Trophoblast cell (in vitro differentiated cells and primary cell): ENCODE measurements at regions not wholly inside any gene's neighbourhood (a gene's known extent, or its start where the extent isn't known, plus 50 kb on each side); places are given as distances from the start of the nearest gene placed in this dataset.

Source experiments
- DNase-seq, 2 donors: peaks; one replicate each; pipeline ENCODE4 v3.0.0-alpha.2; 2016
- H2AFZ ChIP-seq: 2 replicates; pipeline ENCODE4 v1.6.1; 2013; ENCODE audit warnings: low read length, moderate library complexity, mild to moderate bottlenecking; ENCODE audit not compliant: insufficient read depth, poor library complexity
- H2AK5ac ChIP-seq: 2 replicates; pipeline ENCODE4 v1.6.1; 2013; ENCODE audit warnings: mild to moderate bottlenecking, low read length
- H2BK120ac ChIP-seq: 2 replicates; pipeline ENCODE4 v1.6.1; 2013; ENCODE audit warnings: low read length, mild to moderate bottlenecking, moderate library complexity; ENCODE audit not compliant: insufficient read depth, poor library complexity
- H2BK12ac ChIP-seq: 2 replicates; pipeline ENCODE4 v1.6.1; 2013; ENCODE audit warnings: mild to moderate bottlenecking, low read length, moderate library complexity
- H2BK5ac ChIP-seq: 2 replicates; pipeline ENCODE4 v1.6.1; 2013; ENCODE audit warnings: low read length, low read depth, moderate library complexity, mild to moderate bottlenecking; ENCODE audit not compliant: poor library complexity
- H3K14ac ChIP-seq: 2 replicates; pipeline ENCODE4 v1.6.1; 2013; ENCODE audit warnings: mild to moderate bottlenecking, low read length
- H3K18ac ChIP-seq: 2 replicates; pipeline ENCODE4 v1.6.1; 2013; ENCODE audit warnings: mild to moderate bottlenecking, low read length
- H3K23ac ChIP-seq: 2 replicates; pipeline ENCODE4 v1.6.1; 2013; ENCODE audit warnings: low read length
- H3K27ac ChIP-seq: 2 replicates; pipeline ENCODE4 v1.5.1; 2013; ENCODE audit warnings: low read depth, mild to moderate bottlenecking, inconsistent platforms, low read length, moderate library complexity
- H3K27me3 ChIP-seq: 2 replicates; pipeline ENCODE4 v1.6.1; 2013; ENCODE audit warnings: inconsistent platforms, mild to moderate bottlenecking, low read length, moderate library complexity; ENCODE audit not compliant: insufficient read depth
- H3K36me3 ChIP-seq, 2 experiments: 1 replicate in 1 of 2; 2 replicates in 1 of 2; pipeline ENCODE4 v1.6.1; 2013; ENCODE audit warnings: low read length in 2 of 2, mild to moderate bottlenecking in 2 of 2, moderate library complexity in 1 of 2; ENCODE audit not compliant: insufficient read depth in 2 of 2, control insufficient read depth in 1 of 2
- H3K4ac ChIP-seq: 2 replicates; pipeline ENCODE4 v1.6.1; 2013; ENCODE audit warnings: low read depth, mild to moderate bottlenecking, low read length, moderate library complexity
- H3K4me1 ChIP-seq, 2 experiments: 1 replicate in 1 of 2; 2 replicates in 1 of 2; pipeline ENCODE4 v1.6.1; 2013; ENCODE audit warnings: low read length in 2 of 2, mild to moderate bottlenecking in 2 of 2, moderate library complexity in 1 of 2; ENCODE audit not compliant: insufficient read depth in 2 of 2, control insufficient read depth in 1 of 2
- H3K4me2 ChIP-seq: 2 replicates; pipeline ENCODE4 v1.6.1; 2013; ENCODE audit warnings: inconsistent platforms, mild to moderate bottlenecking, low read length, moderate library complexity
- H3K4me3 ChIP-seq: 2 replicates; pipeline ENCODE4 v1.5.1; 2013; ENCODE audit warnings: mild to moderate bottlenecking, low read depth, low read length, inconsistent platforms
- H3K79me1 ChIP-seq: one replicate; pipeline ENCODE4 v1.6.1; 2013; ENCODE audit warnings: low read length
- H3K79me2 ChIP-seq: 2 replicates; pipeline ENCODE4 v1.6.1; 2013; ENCODE audit warnings: low read length, mild to moderate bottlenecking; ENCODE audit not compliant: control insufficient read depth, insufficient read depth, poor library complexity
- H3K9ac ChIP-seq: 2 replicates; pipeline ENCODE4 v1.6.1; 2013; ENCODE audit warnings: mild to moderate bottlenecking, low read length
- H3K9me3 ChIP-seq: 2 replicates; pipeline ENCODE4 v1.6.1; 2013; ENCODE audit warnings: low read depth, mild to moderate bottlenecking, control low read depth, inconsistent platforms, low read length; ENCODE audit not compliant: insufficient read depth
- H4K12ac ChIP-seq: 2 replicates; pipeline ENCODE4 v1.6.1; 2013; ENCODE audit warnings: low read depth, mild to moderate bottlenecking, low read length, moderate library complexity
- H4K8ac ChIP-seq: 2 replicates; pipeline ENCODE4 v1.6.1; 2013; ENCODE audit warnings: low read depth, mild to moderate bottlenecking, low read length, moderate library complexity
- H4K91ac ChIP-seq: one replicate; pipeline ENCODE4 v1.6.1; 2013; ENCODE audit warnings: low read depth, mild to moderate bottlenecking, low read length, moderate library complexity
- WGBS: extraction: QIAGEN DNeasy Blood & Tissue Kit; methylation state at CpG from one replicate; pipeline ENCODE4 v1.1.7; 2013; ENCODE audit warnings: missing lambda C conversion rate; ENCODE audit not compliant: insufficient read length, insufficient coverage; ENCODE audit errors: extremely low coverage; 5-methylcytosine and 5-hydroxymethylcytosine counted together

DNA sequence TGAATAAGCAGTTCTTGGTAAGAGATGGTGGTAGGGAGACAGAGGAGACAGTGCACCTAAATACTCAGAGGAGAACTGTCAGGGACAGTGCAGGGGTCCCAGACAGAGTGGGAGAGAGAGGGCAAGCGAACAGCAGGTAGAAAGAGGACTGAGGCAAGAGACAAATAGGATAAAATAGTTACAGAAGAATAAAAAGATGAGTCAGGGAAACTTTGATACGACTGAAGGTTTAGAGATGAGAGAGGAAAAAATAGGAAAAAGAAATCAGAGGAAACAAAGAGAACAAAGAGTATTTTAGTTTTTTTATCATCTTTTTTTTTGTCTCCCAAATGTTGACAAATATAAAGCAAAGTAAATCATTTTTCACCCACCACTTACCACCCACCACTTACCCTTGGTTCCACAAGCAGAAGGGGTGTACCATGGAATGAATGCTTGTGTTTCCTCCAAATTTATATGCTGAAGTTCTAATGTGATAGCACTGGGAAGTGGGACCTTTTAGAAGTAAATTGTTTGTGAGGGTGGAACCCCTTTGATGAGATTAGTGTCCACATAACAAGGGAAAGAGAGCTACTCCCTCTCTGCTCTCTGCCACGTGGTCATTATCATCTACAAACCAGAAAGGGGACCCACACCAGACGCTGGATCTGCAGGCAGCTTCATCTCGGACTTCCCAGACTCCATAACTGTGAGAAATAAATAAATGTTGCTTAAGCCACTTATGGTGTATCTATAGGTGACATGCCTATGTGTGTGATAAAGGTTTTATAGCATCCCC is 292.1 kb downstream of the BTG1 start:
- Histone ChIP-seq H3K79me1 (no peaks in the 10 kb centered on the region), H2BK120ac (no peak overlapping the region), H3K4me1 (no peaks in the 10 kb centered on the region), H3K23ac (no peak overlapping the region), H4K91ac (no peak overlapping the region), H2AK5ac (no peak overlapping the region), H3K14ac (no peak overlapping the region), H3K18ac (no peak overlapping the region), H3K79me2 (no peaks in the 10 kb centered on the region), H3K27me3 (no peaks in the 10 kb centered on the region), H3K4me3 (no peak overlapping the region), H2BK5ac (no peak overlapping the region), H3K9ac (no peak overlapping the region), H4K12ac (no peak overlapping the region), H3K4me2 (no peak overlapping the region), H3K27ac (no peak overlapping the region), H4K8ac (no peak overlapping the region), H3K9me3 (no peaks in the 10 kb centered on the region), H3K36me3 (no peaks in the 10 kb centered on the region), H2BK12ac (no peak overlapping the region), H2AFZ (no peak overlapping the region), H3K4ac (no peak overlapping the region)
- DNase-seq = no peak
- WGBS = no CpG with 5 or more reads among the region's 5 CpGs

DNA sequence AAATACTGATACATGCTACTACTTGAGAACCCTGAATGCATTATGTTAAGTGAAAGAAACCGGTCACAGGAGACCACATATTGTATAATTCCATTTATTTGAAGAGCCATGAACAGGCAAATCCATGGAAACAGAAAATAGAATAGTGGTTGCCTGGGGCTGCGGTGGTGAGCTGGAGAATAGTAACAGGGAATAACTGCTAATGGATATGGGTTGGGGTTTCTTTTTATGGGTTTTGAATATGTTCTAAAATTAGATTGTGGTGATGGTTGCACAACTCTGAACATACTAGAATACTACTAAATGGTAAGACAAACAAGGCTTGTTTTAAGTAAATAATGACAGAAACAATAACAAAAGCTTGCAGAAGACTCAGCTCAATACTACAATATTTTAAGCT is 293.0 kb downstream of the BTG1 start:
- H3K14ac ChIP-seq = no peak overlapping the region
- H3K4ac ChIP-seq = no peak overlapping the region
- H2BK12ac ChIP-seq = no peak overlapping the region
- H2BK120ac ChIP-seq = no peak overlapping the region
- H3K27me3 ChIP-seq = no peaks in the 10 kb centered on the region
- no peaks in the 10 kb centered on the region for H3K9me3 ChIP-seq
- no peak overlapping the region for H2AFZ ChIP-seq
- H3K27ac ChIP-seq = no peak overlapping the region
- no peak overlapping the region for H3K4me3 ChIP-seq
- no peaks in the 10 kb centered on the region for H3K79me2 ChIP-seq
- no peak overlapping the region for H4K12ac ChIP-seq
- no peak overlapping the region for H3K18ac ChIP-seq
- DNase-seq = no peak
- H4K8ac ChIP-seq = no peak overlapping the region
- no peak overlapping the region for H4K91ac ChIP-seq
- no peaks in the 10 kb centered on the region for H3K79me1 ChIP-seq
- no peaks in the 10 kb centered on the region for H3K4me1 ChIP-seq
- H3K23ac ChIP-seq = no peak overlapping the region
- WGBS = no CpG with 5 or more reads among the region's 2 CpGs
- H2AK5ac ChIP-seq = no peak overlapping the region
- no peaks in the 10 kb centered on the region for H3K36me3 ChIP-seq
- H3K4me2 ChIP-seq = no peak overlapping the region
- H2BK5ac ChIP-seq = no peak overlapping the region
- no peak overlapping the region for H3K9ac ChIP-seq

DNA sequence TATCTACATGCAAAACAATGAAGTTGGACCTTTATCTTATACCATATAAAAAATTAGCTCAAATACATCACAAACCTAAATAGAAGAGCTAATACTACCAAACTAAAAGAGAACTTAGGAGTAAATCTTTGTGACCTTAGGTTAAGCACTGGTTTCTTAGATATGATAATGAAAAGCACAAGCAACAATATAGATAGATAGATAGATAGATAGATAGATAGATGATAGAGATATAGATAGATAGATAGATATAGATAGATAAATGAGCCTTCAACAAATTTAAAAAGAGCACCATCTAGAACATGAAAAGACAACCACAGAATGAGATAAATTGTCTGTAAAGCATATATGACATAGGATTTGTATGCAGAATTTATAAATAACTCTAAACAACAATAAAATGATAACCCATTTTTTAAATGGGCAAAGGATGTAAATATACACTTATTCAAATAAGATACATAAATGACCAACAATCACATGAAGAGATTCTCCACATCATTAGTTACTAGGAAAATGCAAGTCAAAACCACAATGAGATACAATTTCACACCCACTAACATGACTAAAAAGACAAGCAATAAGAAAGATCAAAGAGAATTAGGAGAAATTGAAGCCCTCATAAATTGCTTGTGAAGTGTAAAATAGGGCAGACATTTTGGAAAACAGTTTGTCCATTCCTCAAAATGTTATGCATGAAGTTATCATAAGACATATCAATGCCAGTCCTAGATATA is 293.7 kb downstream of the BTG1 start:
- H3K79me1 ChIP-seq = no peaks in the 10 kb centered on the region
- H2BK12ac ChIP-seq = no peak overlapping the region
- no peak overlapping the region for H4K12ac ChIP-seq
- H2BK5ac ChIP-seq = no peak overlapping the region
- no peaks in the 10 kb centered on the region for H3K9me3 ChIP-seq
- no peak overlapping the region for H2AFZ ChIP-seq
- no peak overlapping the region for H3K18ac ChIP-seq
- H3K9ac ChIP-seq = no peak overlapping the region
- no peak overlapping the region for H3K27ac ChIP-seq
- H3K4ac ChIP-seq = no peak overlapping the region
- no peaks in the 10 kb centered on the region for H3K79me2 ChIP-seq
- no peak for DNase-seq
- H3K14ac ChIP-seq = no peak overlapping the region
- no peaks in the 10 kb centered on the region for H3K4me1 ChIP-seq
- H3K23ac ChIP-seq = no peak overlapping the region
- H4K8ac ChIP-seq = no peak overlapping the region
- no peak overlapping the region for H4K91ac ChIP-seq
- H3K27me3 ChIP-seq = no peaks in the 10 kb centered on the region
- H3K4me3 ChIP-seq = no peak overlapping the region
- no peaks in the 10 kb centered on the region for H3K36me3 ChIP-seq
- no peak overlapping the region for H3K4me2 ChIP-seq
- H2AK5ac ChIP-seq = no peak overlapping the region
- H2BK120ac ChIP-seq = no peak overlapping the region

DNA sequence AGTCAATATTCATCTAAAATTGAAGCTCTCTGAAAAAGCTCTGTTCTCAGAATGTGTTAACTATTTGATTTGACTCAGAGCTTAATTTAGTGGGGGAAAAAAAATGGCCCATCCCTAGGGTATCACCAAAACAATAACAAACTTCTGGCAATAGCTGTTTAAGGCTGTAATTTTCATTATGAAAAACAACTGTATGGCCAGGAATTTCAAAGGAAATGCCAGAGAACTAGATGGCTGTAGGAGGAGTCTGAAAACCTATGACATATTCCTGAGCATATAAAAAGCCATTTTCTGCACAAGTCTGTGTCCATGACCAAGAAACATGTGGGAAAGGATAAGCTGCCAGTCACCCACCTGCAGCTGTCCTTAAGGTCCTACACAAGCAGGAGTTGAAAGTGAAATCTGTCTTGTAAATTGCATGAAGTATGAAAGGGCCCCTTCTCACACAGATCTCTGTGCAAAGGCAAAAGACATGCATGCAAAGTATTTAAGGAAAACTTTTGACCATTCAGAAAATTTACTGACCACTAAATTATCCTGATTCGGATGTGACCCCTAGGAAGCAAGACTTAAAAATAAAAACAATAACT is 299.1 kb downstream of the BTG1 start:
- H3K14ac ChIP-seq = no peak overlapping the region
- no peak overlapping the region for H4K8ac ChIP-seq
- no peak overlapping the region for H4K12ac ChIP-seq
- H2AK5ac ChIP-seq = no peak overlapping the region
- H3K18ac ChIP-seq = no peak overlapping the region
- H3K4me3 ChIP-seq = no peak overlapping the region
- no peak overlapping the region for H3K27ac ChIP-seq
- WGBS = no CpG with 5 or more reads among the region's 1 CpG
- no peaks in the 10 kb centered on the region for H3K9me3 ChIP-seq
- no peaks in the 10 kb centered on the region for H3K4me1 ChIP-seq
- H2BK120ac ChIP-seq = no peak overlapping the region
- H3K9ac ChIP-seq = no peak overlapping the region
- H2BK5ac ChIP-seq = no peak overlapping the region
- DNase-seq = no peak
- H3K27me3 ChIP-seq = no peaks in the 10 kb centered on the region
- H3K79me1 ChIP-seq = no peaks in the 10 kb centered on the region
- no peak overlapping the region for H4K91ac ChIP-seq
- no peak overlapping the region for H3K4ac ChIP-seq
- H3K4me2 ChIP-seq = no peak overlapping the region
- no peaks in the 10 kb centered on the region for H3K79me2 ChIP-seq
- no peak overlapping the region for H2AFZ ChIP-seq
- H3K36me3 ChIP-seq = peaks cover 0 to 1% of the 10 kb centered on the region in 2 experiments
- no peak overlapping the region for H3K23ac ChIP-seq
- H2BK12ac ChIP-seq = no peak overlapping the region
